Suprapubic skin (tissue), 4 donors: ENCODE measurements at regions not wholly inside any gene's neighbourhood (a gene's known extent, or its start where the extent isn't known, plus 50 kb on each side); places are given as distances from the start of the nearest gene placed in this dataset.

Source experiments
- DNase-seq, 2 donors: peaks; one replicate each; pipeline ENCODE4 v3.0.0-alpha.2; 2019; ENCODE audit warnings: low spot score in 2 of 2
- H3K27ac ChIP-seq: fragments of 200-600 bp; sonication (generic); one replicate; pipeline ENCODE4 v1.5.1; 2019
- H3K27me3 ChIP-seq: fragments of 200-600 bp; sonication (generic); one replicate; pipeline ENCODE4 v1.5.1; 2019
- H3K36me3 ChIP-seq: fragments of 200-600 bp; sonication (generic); one replicate; pipeline ENCODE4 v1.5.1; 2019
- H3K4me1 ChIP-seq: fragments of 200-600 bp; sonication (generic); one replicate; pipeline ENCODE4 v1.5.1; 2019
- H3K4me3 ChIP-seq: fragments of 200-600 bp; sonication (generic); one replicate; pipeline ENCODE4 v1.5.1; 2019; ENCODE audit warnings: mild to moderate bottlenecking
- H3K9me3 ChIP-seq: fragments of 200-600 bp; sonication (generic); one replicate; pipeline ENCODE4 v1.5.1; 2019
- CTCF ChIP-seq, 2 donors: fragments of 200-600 bp in 1 of 2; fragments of 450-650 bp in 1 of 2; sonication (generic) in 1 of 2; IDR thresholded peaks; one replicate each; pipeline ENCODE4 v1.5.1; 2016 to 2019; ENCODE audit warnings: antibody characterized with exemption in 2 of 2, mild to moderate bottlenecking in 1 of 2, moderate library complexity in 1 of 2
- EP300 ChIP-seq: sonication (generic); formaldehyde crosslinking; IDR thresholded peaks from one replicate; pipeline ENCODE4 v1.6.1; 2017; ENCODE audit warnings: antibody characterized with exemption
- POLR2A ChIP-seq, 2 donors: fragments of 450-650 bp; IDR thresholded peaks; one replicate each; pipeline ENCODE4 v1.6.1; 2017; ENCODE audit warnings: antibody characterized with exemption in 2 of 2, mild to moderate bottlenecking in 2 of 2, moderate library complexity in 2 of 2
- POLR2AphosphoS5 ChIP-seq, 3 donors: sonication (generic); formaldehyde crosslinking; IDR thresholded peaks; one replicate each; pipeline ENCODE4 v1.6.1; 2017; ENCODE audit warnings: antibody characterized with exemption in 3 of 3
- WGBS: methylation state at CpG from one replicate; pipeline ENCODE4 v1.1.5; 2018; 5-methylcytosine and 5-hydroxymethylcytosine counted together

GRCh38 chr5:96226941-96227552 is 206.0 kb downstream of the PCSK1 start:
- H3K27ac ChIP-seq, result no peak overlapping the region
- H3K36me3 ChIP-seq, result no peaks in the 10 kb centered on the region
- H3K4me1 ChIP-seq, result no peaks in the 10 kb centered on the region
- no peaks in the 10 kb centered on the region for H3K9me3 ChIP-seq
- 52% methylated on average over 6 of the region's 6 CpGs for WGBS
- no peak for TF ChIP-seq POLR2A (IDR thresholded peaks at IDR 0.05)
- no peak for TF ChIP-seq EP300
- TF ChIP-seq CTCF (IDR thresholded peaks at IDR 0.05), result no peak
- no peak for TF ChIP-seq POLR2AphosphoS5 (IDR thresholded peaks at IDR 0.05)
- H3K27me3 ChIP-seq, result no peaks in the 10 kb centered on the region
- H3K4me3 ChIP-seq, result no peak overlapping the region
- DNase-seq, result no peak

GRCh38 chr5:96222129-96222528 is 210.9 kb downstream of the PCSK1 start:
- TF ChIP-seq EP300 (no peak), POLR2AphosphoS5 (IDR thresholded peaks at IDR 0.05) (no peak), POLR2A (IDR thresholded peaks at IDR 0.05) (no peak), CTCF (IDR thresholded peaks at IDR 0.05) (no peak)
- H3K27me3 ChIP-seq, result no peaks in the 10 kb centered on the region
- no peaks in the 10 kb centered on the region for H3K36me3 ChIP-seq
- no peaks in the 10 kb centered on the region for H3K4me1 ChIP-seq
- WGBS, result 88% methylated on average over 2 of the region's 2 CpGs
- no peak overlapping the region for H3K27ac ChIP-seq
- no peak overlapping the region for H3K4me3 ChIP-seq
- no peaks in the 10 kb centered on the region for H3K9me3 ChIP-seq
- DNase-seq, result no peak

GRCh38 chr5:96220610-96221390 is 212.2 kb downstream of the PCSK1 start:
- 81% methylated on average over 4 of the region's 4 CpGs for WGBS

GRCh38 chr5:96219580-96220281 is 213.3 kb downstream of the PCSK1 start:
- Histone ChIP-seq H3K27ac (no peak overlapping the region), H3K27me3 (no peaks in the 10 kb centered on the region), H3K4me1 (no peaks in the 10 kb centered on the region), H3K36me3 (no peaks in the 10 kb centered on the region), H3K9me3 (no peaks in the 10 kb centered on the region), H3K4me3 (no peak overlapping the region)
- TF ChIP-seq EP300, result no peak
- TF ChIP-seq POLR2AphosphoS5 (IDR thresholded peaks at IDR 0.05), result no peak
- no peak for TF ChIP-seq POLR2A (IDR thresholded peaks at IDR 0.05)
- no peak for TF ChIP-seq CTCF (IDR thresholded peaks at IDR 0.05)
- WGBS, result 67% methylated on average over 4 of the region's 4 CpGs
- no peak for DNase-seq

More at GRCh38 chr5:96220610-96221390, 212.2 kb downstream of the PCSK1 start:
- Histone ChIP-seq H3K9me3 (no peaks in the 10 kb centered on the region), H3K27ac (no peak overlapping the region), H3K36me3 (no peaks in the 10 kb centered on the region), H3K27me3 (no peaks in the 10 kb centered on the region), H3K4me3 (no peak overlapping the region), H3K4me1 (no peaks in the 10 kb centered on the region)
- no peak for DNase-seq
- no peak for TF ChIP-seq POLR2A (IDR thresholded peaks at IDR 0.05)
- TF ChIP-seq EP300, result no peak
- no peak for TF ChIP-seq POLR2AphosphoS5 (IDR thresholded peaks at IDR 0.05)
- no peak for TF ChIP-seq CTCF (IDR thresholded peaks at IDR 0.05)

- no peak for DNase-seq
- no peaks in the 10 kb centered on the region for H3K36me3 ChIP-seq
- TF ChIP-seq POLR2AphosphoS5 (IDR thresholded peaks at IDR 0.05), result no peak
- no peak for TF ChIP-seq CTCF (IDR thresholded peaks at IDR 0.05)
- TF ChIP-seq POLR2A (IDR thresholded peaks at IDR 0.05), result no peak
- TF ChIP-seq EP300, result no peak
These were observed 214.4 kb downstream of the PCSK1 start for GRCh38 chr5:96218653-96219052.

More at GRCh38 chr5:96218653-96219052, 214.4 kb downstream of the PCSK1 start:
- H3K9me3 ChIP-seq, result no peaks in the 10 kb centered on the region
- H3K27me3 ChIP-seq, result no peaks in the 10 kb centered on the region
- H3K27ac ChIP-seq, result no peak overlapping the region
- no peaks in the 10 kb centered on the region for H3K4me1 ChIP-seq
- H3K4me3 ChIP-seq, result no peak overlapping the region
- 84% methylated on average over 3 of the region's 3 CpGs for WGBS
